ENCODE measurements at regions not wholly inside any gene's neighbourhood (a gene's known extent, or its start where the extent isn't known, plus 50 kb on each side); places are given as distances from the start of the nearest gene placed in this dataset.

GRCh38 chr2:126429103-126429502 is 226.9 kb upstream of the GYPC start:
- no peak overlapping the region for H3K27ac ChIP-seq
- H3K9me3 ChIP-seq = no peaks in the 10 kb centered on the region
- DNase-seq (peak in 1 of 3 donors; percentile 23), ATAC-seq (peak; percentile 37 to 86 (median 62))
- intact Hi-C loops (cut with DNase I) = no loop called here
- H3K27me3 ChIP-seq = no peaks in the 10 kb centered on the region
- no peak overlapping the region for H3K4me3 ChIP-seq
- H3K36me3 ChIP-seq = no peaks in the 10 kb centered on the region
- H3K4me1 ChIP-seq = peaks cover 0 to 12% (median 5%) of the 10 kb centered on the region in 4 donors
- TF ChIP-seq CTCF (IDR thresholded peaks at IDR 0.05) = no peak
- TF ChIP-seq POLR2A (IDR thresholded peaks at IDR 0.05) = no peak

GRCh38 chr2:126431136-126431535 is 224.8 kb upstream of the GYPC start:
- no peak for DNase-seq
- intact Hi-C loops (cut with DNase I) = no loop called here
- TF ChIP-seq CTCF (IDR thresholded peaks at IDR 0.05) (no peak), POLR2A (IDR thresholded peaks at IDR 0.05) (no peak)
- no peaks in the 10 kb centered on the region for H3K27me3 ChIP-seq
- no peak for ATAC-seq
- no peaks in the 10 kb centered on the region for H3K9me3 ChIP-seq
- H3K4me3 ChIP-seq = no peak overlapping the region
- WGBS (ENCODE audit: insufficient coverage, low coverage, low lambda C conversion rate, missing lambda C conversion rate) = 75% methylated on average over 1 of the region's 4 CpGs
- no peaks in the 10 kb centered on the region for H3K36me3 ChIP-seq
- H3K4me1 ChIP-seq = peaks cover 0 to 7% (median 2%) of the 10 kb centered on the region in 4 donors
- H3K27ac ChIP-seq = no peak overlapping the region

- WGBS (ENCODE audit: insufficient coverage, low coverage, low lambda C conversion rate, missing lambda C conversion rate) = 58% methylated on average over 1 of the region's 1 CpG
- TF ChIP-seq CTCF (IDR thresholded peaks at IDR 0.05) (no peak), POLR2A (IDR thresholded peaks at IDR 0.05) (no peak)
- ATAC-seq = no peak
- no peak overlapping the region for H3K4me3 ChIP-seq
- no peaks in the 10 kb centered on the region for H3K36me3 ChIP-seq
- no peaks in the 10 kb centered on the region for H3K9me3 ChIP-seq
- DNase-seq = no peak
- intact Hi-C loops (cut with DNase I) = no loop called here
- H3K27me3 ChIP-seq = no peaks in the 10 kb centered on the region
- no peaks in the 10 kb centered on the region for H3K4me1 ChIP-seq
- no peak overlapping the region for H3K27ac ChIP-seq
These were observed 219.5 kb upstream of the GYPC start for GRCh38 chr2:126436411-126436810.

GRCh38 chr2:126437016-126437415 is 218.9 kb upstream of the GYPC start:
- no peak overlapping the region for H3K27ac ChIP-seq
- DNase-seq (no peak), ATAC-seq (no peak)
- H3K4me1 ChIP-seq = no peaks in the 10 kb centered on the region
- no peaks in the 10 kb centered on the region for H3K27me3 ChIP-seq
- H3K4me3 ChIP-seq = no peak overlapping the region
- intact Hi-C loops (cut with DNase I) = no loop called here
- H3K36me3 ChIP-seq = no peaks in the 10 kb centered on the region
- H3K9me3 ChIP-seq = no peaks in the 10 kb centered on the region
- TF ChIP-seq POLR2A (IDR thresholded peaks at IDR 0.05) (no peak), CTCF (IDR thresholded peaks at IDR 0.05) (no peak)
- 63% methylated on average over 6 of the region's 6 CpGs for WGBS (ENCODE audit: insufficient coverage, low coverage, low lambda C conversion rate, missing lambda C conversion rate)

- WGBS (ENCODE audit: insufficient coverage, low coverage, low lambda C conversion rate, missing lambda C conversion rate) = no CpG with 5 or more reads among the region's 1 CpG
- H3K27ac ChIP-seq = no peak overlapping the region
- H3K4me1 ChIP-seq = peaks cover 0 to 11% (median 0%) of the 10 kb centered on the region in 4 donors
- intact Hi-C loops (cut with DNase I) = no loop called here
- H3K9me3 ChIP-seq = no peaks in the 10 kb centered on the region
- DNase-seq (no peak), ATAC-seq (no peak)
- no peaks in the 10 kb centered on the region for H3K36me3 ChIP-seq
- no peak for TF ChIP-seq CTCF (IDR thresholded peaks at IDR 0.05)
- no peak for TF ChIP-seq POLR2A (IDR thresholded peaks at IDR 0.05)
- no peak overlapping the region for H3K4me3 ChIP-seq
- H3K27me3 ChIP-seq = no peaks in the 10 kb centered on the region
These were observed 211.4 kb upstream of the GYPC start for GRCh38 chr2:126444512-126444911.

Measured in right lobe of liver (tissue), 6 donors.